GM19025 (cell line): ENCODE measurements at regions not wholly inside any gene's neighbourhood (a gene's known extent, or its start where the extent isn't known, plus 50 kb on each side); places are given as distances from the start of the nearest gene placed in this dataset.
A peak's percentile ranks its signal among the peaks of the same experiment; 100 is the strongest.

Experiments
- ATAC-seq: cut with Tn5 transposase; IDR thresholded peaks from one replicate; pipeline ENCODE4 v1.9.1; 2021; ENCODE audit warnings: mild to moderate bottlenecking, low read depth, moderate library complexity; ENCODE audit not compliant: unreplicated experiment

- no peak for ATAC-seq
Measured at GRCh38 chr13:107715496-107715895, 499.8 kb downstream of the LIG4 start.

GRCh38 chr13:107713314-107713713 is 502.0 kb downstream of the LIG4 start:
- ATAC-seq: no peak

GRCh38 chr13:107712145-107712860 is 503.0 kb downstream of the LIG4 start:
- no peak for ATAC-seq

- no peak for ATAC-seq
Measured at GRCh38 chr13:107690181-107690580, 525.2 kb downstream of the LIG4 start.

GRCh38 chr13:107685876-107686275 is 529.5 kb downstream of the LIG4 start:
- no peak for ATAC-seq

- no peak for ATAC-seq
Measured at GRCh38 chr13:107681600-107681999, 533.7 kb downstream of the LIG4 start.

GRCh38 chr13:107680115-107680514 is 535.2 kb downstream of the LIG4 start:
- no peak for ATAC-seq

GRCh38 chr13:107678075-107678689 is 537.2 kb downstream of the LIG4 start:
- no peak for ATAC-seq

- no peak for ATAC-seq
Measured at GRCh38 chr13:107675847-107676550, 539.3 kb downstream of the LIG4 start.

- no peak for ATAC-seq
Measured at GRCh38 chr13:107669391-107669993, 545.8 kb downstream of the LIG4 start.

GRCh38 chr13:107665926-107666458 is 549.3 kb downstream of the LIG4 start:
- no peak for ATAC-seq

GRCh38 chr13:107650081-107650701 is 565.1 kb downstream of the LIG4 start:
- peak; percentile 85 for ATAC-seq

- ATAC-seq: no peak
Measured at GRCh38 chr13:107649079-107649478, 566.3 kb downstream of the LIG4 start.

GRCh38 chr13:107644136-107644535 is 571.2 kb downstream of the LIG4 start:
- no peak for ATAC-seq

GRCh38 chr13:107643615-107644014 is 571.7 kb downstream of the LIG4 start:
- no peak for ATAC-seq

GRCh38 chr13:107642831-107643230 is 572.5 kb downstream of the LIG4 start:
- ATAC-seq: no peak

GRCh38 chr13:107641574-107641973 is 573.8 kb downstream of the LIG4 start:
- ATAC-seq: no peak

GRCh38 chr13:107625648-107626047 is 589.7 kb downstream of the LIG4 start:
- ATAC-seq: no peak

- ATAC-seq: no peak
Measured at GRCh38 chr13:107617527-107617926, 597.8 kb downstream of the LIG4 start.

- ATAC-seq: no peak
Measured at GRCh38 chr13:107612376-107612775, 603.0 kb downstream of the LIG4 start.

- no peak for ATAC-seq
Measured at GRCh38 chr13:107608736-107609135, 606.6 kb downstream of the LIG4 start.
